ENCODE measurements at regions not wholly inside any gene's neighbourhood (a gene's known extent, or its start where the extent isn't known, plus 50 kb on each side); places are given as distances from the start of the nearest gene placed in this dataset.
A peak's percentile ranks its signal among the peaks of the same experiment; 100 is the strongest.

GRCh38 chrX:88526385-88526784 lies 220.6 kb upstream of the CPXCR1 start:
- DNase-seq = no peak

GRCh38 chrX:88558421-88558820 lies 188.6 kb upstream of the CPXCR1 start:
- no peak for DNase-seq

- DNase-seq = no peak
These were observed 186.2 kb upstream of the CPXCR1 start for GRCh38 chrX:88560673-88561330.

- no peak for DNase-seq
These were observed 162.7 kb upstream of the CPXCR1 start for GRCh38 chrX:88584283-88584682.

GRCh38 chrX:88586317-88586716 lies 160.7 kb upstream of the CPXCR1 start:
- DNase-seq = no peak

GRCh38 chrX:88603237-88603636 lies 143.8 kb upstream of the CPXCR1 start:
- DNase-seq = no peak

- DNase-seq = no peak
These were observed 142.4 kb upstream of the CPXCR1 start for GRCh38 chrX:88604433-88605221.

GRCh38 chrX:88605222-88605583 lies 141.8 kb upstream of the CPXCR1 start:
- no peak for DNase-seq

GRCh38 chrX:88612870-88613329 lies 134.1 kb upstream of the CPXCR1 start:
- no peak for DNase-seq

GRCh38 chrX:88613338-88613737 lies 133.7 kb upstream of the CPXCR1 start:
- peak; percentile 24 to 36 for DNase-seq

GRCh38 chrX:88621278-88621677 lies 125.7 kb upstream of the CPXCR1 start:
- no peak for DNase-seq

GRCh38 chrX:88655460-88655859 lies 91.6 kb upstream of the CPXCR1 start:
- DNase-seq = no peak

- no peak for DNase-seq
These were observed 86.2 kb upstream of the CPXCR1 start for GRCh38 chrX:88660836-88661235.

- DNase-seq = no peak
These were observed 74.8 kb upstream of the CPXCR1 start for GRCh38 chrX:88672261-88672660.

Data from NCI-H2081 (cell line).